Upper lobe of left lung (tissue), 6 donors: ENCODE measurements at regions not wholly inside any gene's neighbourhood (a gene's known extent, or its start where the extent isn't known, plus 50 kb on each side); places are given as distances from the start of the nearest gene placed in this dataset.

Experiments used
- ATAC-seq, 2 donors: fragments of 200-7000 bp; cut with Tn5 transposase; one replicate each; pipeline ENCODE4 v1.9.1; 2022; ENCODE audit warnings: mild to moderate bottlenecking in 2 of 2, moderate library complexity in 2 of 2; ENCODE audit not compliant: low FRiP score in 2 of 2
- DNase-seq, 2 donors: peaks; one replicate each; pipeline ENCODE4 v3.0.0-alpha.2; 2019 to 2020
- H3K27ac ChIP-seq, 4 donors: fragments of 200-600 bp; sonication (generic); one replicate each; pipeline ENCODE4 v1.5.1; 2016 to 2019
- H3K27me3 ChIP-seq, 4 donors: fragments of 200-600 bp; sonication (generic); one replicate each; pipeline ENCODE4 v1.5.1; 2017 to 2019
- H3K36me3 ChIP-seq, 4 donors: fragments of 200-600 bp; sonication (generic); one replicate each; pipeline ENCODE4 v1.5.1; 2016 to 2019
- H3K4me1 ChIP-seq, 4 donors: fragments of 200-600 bp; sonication (generic); one replicate each; pipeline ENCODE4 v1.5.1; 2018 to 2019
- H3K4me3 ChIP-seq, 4 donors: fragments of 200-600 bp; sonication (generic); one replicate each; pipeline ENCODE4 v1.5.1; 2017 to 2019; ENCODE audit warnings: mild to moderate bottlenecking in 2 of 4, moderate library complexity in 1 of 4
- H3K9me3 ChIP-seq, 4 donors: fragments of 200-600 bp; sonication (generic); one replicate each; pipeline ENCODE4 v1.5.1; 2018 to 2019
- EP300 ChIP-seq, 4 donors: sonication (generic); formaldehyde crosslinking; IDR thresholded peaks; one replicate each; pipeline ENCODE4 v1.5.1; 2017; ENCODE audit warnings: antibody characterized with exemption in 4 of 4, control low read depth in 2 of 4
- POLR2A ChIP-seq, 4 donors: fragments of 450-650 bp; IDR thresholded peaks; one replicate each; pipeline ENCODE4 v1.5.1; 2016 to 2017; ENCODE audit warnings: antibody characterized with exemption in 4 of 4, mild to moderate bottlenecking in 2 of 4
- POLR2AphosphoS5 ChIP-seq, 2 donors: sonication (generic); formaldehyde crosslinking; IDR thresholded peaks; one replicate each; pipeline ENCODE4 v1.5.1; 2017; ENCODE audit warnings: antibody characterized with exemption in 2 of 2
- WGBS, 2 donors: methylation state at CpG; one replicate each; pipeline ENCODE4 v1.1.5; 2017 to 2018; 5-methylcytosine and 5-hydroxymethylcytosine counted together
- TF ChIP-seq, protein P1 (sequence below), 6 experiments: fragments of 450-650 bp in 4 of 6; fragments of 200-600 bp in 2 of 6; sonication (generic) in 2 of 6; IDR thresholded peaks; one replicate each; pipeline ENCODE4 v1.5.1; 2016 to 2019; ENCODE audit warnings: antibody characterized with exemption in 6 of 6
- donor health status: DM: no; HTN: no; CAD: no; lungs with moderate emphysema.
- donor health status: DM: no; HTN: yes; CAD: no; lungs with severe emphysema.

DNA sequence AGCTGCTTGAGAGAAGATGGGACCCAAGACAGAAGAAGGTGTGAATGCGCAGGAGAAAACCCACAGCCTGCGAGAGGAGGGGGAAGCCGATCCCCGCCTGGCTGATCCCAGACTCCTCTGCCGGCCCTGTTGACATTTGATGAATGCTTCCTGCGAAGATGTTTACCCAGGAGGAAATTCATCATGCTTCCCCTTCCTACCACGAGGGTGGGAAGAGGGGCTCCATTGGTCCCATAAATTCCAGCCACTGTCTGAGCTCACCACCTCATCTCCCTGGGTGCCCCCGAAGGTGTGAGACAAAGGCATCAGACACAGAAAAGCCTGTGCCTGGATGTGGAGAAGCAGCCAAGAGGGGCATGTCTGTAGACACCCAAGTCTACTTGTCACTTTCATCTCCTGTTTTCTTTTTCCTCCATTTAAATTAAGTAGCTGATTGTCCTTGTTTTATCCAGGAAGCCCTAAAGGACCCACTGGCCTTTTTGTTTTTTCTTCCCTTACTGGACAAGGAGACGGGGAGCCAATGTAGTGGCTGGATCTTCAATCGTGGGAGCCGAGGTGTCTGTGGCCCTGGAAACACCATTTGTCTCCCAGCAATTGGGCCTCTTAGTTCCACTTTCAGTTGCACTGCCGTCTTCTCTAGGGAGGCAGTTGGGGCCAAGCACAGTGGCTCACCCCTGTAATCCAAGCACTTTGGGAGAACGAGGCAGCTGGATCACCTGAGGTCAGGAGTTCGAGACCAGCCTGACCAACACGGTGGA is 95.3 kb upstream of the HES1 start:
- TF ChIP-seq POLR2AphosphoS5 (IDR thresholded peaks at IDR 0.05) (peak; percentile 35 to 64), POLR2A (IDR thresholded peaks at IDR 0.05) (no peak), EP300 (IDR thresholded peaks at IDR 0.05) (peak in 2 of 4 donors; percentile 4 to 72)
- Histone ChIP-seq H3K27ac (peak overlapping the region; percentile 21 to 55 (median 32)), H3K4me3 (no peak overlapping the region), H3K36me3 (no peaks in the 10 kb centered on the region), H3K27me3 (no peaks in the 10 kb centered on the region), H3K9me3 (no peaks in the 10 kb centered on the region), H3K4me1 (no peaks in the 10 kb centered on the region)
- no peak for DNase-seq
- WGBS, 2 donors = 58 to 59% methylated on average over 14 to 15 of the region's 15 CpGs
- no peak for ATAC-seq

DNA sequence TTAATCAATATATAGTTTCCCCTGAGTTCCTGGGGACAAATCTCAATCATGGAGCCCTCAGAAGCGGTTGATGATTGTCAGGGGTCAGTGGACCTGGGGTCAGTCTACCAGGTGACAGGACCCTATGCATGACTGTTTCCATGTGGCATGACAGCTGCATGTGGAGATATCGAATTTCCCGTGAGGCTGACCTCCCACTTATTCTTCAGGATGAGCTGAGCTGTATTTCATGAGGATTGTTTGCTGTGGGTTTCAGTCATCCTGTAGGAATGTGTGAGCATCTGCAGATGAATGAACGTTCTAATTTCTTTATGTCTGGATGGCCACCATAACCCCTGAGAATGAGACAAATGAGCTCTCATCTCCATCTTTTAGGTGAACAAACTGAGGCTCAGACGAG is 93.0 kb upstream of the HES1 start:
- no peaks in the 10 kb centered on the region for H3K9me3 ChIP-seq
- ATAC-seq (no peak), DNase-seq (no peak)
- no peaks in the 10 kb centered on the region for H3K36me3 ChIP-seq
- WGBS, 2 donors = 88 to 90% methylated on average over 5 of the region's 5 CpGs
- no peak overlapping the region for H3K27ac ChIP-seq
- H3K4me1 ChIP-seq = peaks cover 5 to 13% (median 11%) of the 10 kb centered on the region in 4 donors
- H3K4me3 ChIP-seq = no peak overlapping the region
- TF ChIP-seq EP300 (IDR thresholded peaks at IDR 0.05) = no peak
- TF ChIP-seq POLR2A (IDR thresholded peaks at IDR 0.05) = no peak
- TF ChIP-seq, protein P1, sequence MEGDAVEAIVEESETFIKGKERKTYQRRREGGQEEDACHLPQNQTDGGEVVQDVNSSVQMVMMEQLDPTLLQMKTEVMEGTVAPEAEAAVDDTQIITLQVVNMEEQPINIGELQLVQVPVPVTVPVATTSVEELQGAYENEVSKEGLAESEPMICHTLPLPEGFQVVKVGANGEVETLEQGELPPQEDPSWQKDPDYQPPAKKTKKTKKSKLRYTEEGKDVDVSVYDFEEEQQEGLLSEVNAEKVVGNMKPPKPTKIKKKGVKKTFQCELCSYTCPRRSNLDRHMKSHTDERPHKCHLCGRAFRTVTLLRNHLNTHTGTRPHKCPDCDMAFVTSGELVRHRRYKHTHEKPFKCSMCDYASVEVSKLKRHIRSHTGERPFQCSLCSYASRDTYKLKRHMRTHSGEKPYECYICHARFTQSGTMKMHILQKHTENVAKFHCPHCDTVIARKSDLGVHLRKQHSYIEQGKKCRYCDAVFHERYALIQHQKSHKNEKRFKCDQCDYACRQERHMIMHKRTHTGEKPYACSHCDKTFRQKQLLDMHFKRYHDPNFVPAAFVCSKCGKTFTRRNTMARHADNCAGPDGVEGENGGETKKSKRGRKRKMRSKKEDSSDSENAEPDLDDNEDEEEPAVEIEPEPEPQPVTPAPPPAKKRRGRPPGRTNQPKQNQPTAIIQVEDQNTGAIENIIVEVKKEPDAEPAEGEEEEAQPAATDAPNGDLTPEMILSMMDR (IDR thresholded peaks at IDR 0.05) = no peak
- no peaks in the 10 kb centered on the region for H3K27me3 ChIP-seq

DNA sequence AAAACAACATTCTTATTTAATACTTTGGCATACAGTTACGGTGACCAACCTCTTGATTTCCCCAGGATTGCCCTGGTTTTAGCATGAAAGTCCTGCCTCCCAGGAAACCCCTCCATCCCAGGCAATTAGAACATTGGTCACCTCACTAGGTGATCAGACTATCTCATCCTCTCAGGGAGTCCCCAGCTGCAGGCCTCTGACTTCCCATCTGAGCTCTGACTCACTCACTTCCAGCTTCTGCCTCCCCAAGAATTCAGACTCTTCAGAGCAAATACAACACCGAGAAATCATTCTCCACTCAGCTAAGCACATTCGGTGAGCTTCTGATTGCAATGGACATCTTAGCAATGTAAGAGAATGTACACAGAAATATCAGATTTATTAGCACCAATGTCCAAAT is 92.4 kb upstream of the HES1 start:
- WGBS, 2 donors = 92 to 93% methylated on average over 3 of the region's 3 CpGs

DNA sequence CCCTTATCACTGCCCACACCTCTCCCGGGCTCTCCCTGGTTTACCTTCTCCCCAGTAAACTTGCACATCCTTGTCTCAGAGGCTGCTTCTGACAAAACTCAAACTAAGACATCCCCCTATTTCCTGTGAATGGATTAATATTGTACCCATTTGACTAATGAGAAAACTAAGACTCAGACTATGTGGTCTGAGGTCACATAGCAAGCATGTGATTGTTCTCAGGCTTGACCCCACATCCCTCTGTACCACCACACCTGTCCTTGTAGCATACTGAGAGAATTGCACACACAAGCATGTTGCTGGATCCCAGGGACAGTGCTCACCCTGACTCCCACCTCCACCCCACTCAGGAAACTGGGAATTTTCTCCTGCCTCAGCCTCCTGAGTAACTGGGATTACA is 90.7 kb upstream of the HES1 start:
- no peak for ATAC-seq
- Histone ChIP-seq H3K27me3 (no peaks in the 10 kb centered on the region), H3K36me3 (no peaks in the 10 kb centered on the region), H3K9me3 (no peaks in the 10 kb centered on the region), H3K4me3 (no peak overlapping the region), H3K4me1 (peaks cover 5 to 13% (median 11%) of the 10 kb centered on the region in 4 donors), H3K27ac (no peak overlapping the region)
- no peak for DNase-seq
- 95 to 100% methylated on average over 1 of the region's 1 CpG for WGBS, 2 donors
- TF ChIP-seq POLR2AphosphoS5 (IDR thresholded peaks at IDR 0.05) (no peak), EP300 (IDR thresholded peaks at IDR 0.05) (no peak), POLR2A (IDR thresholded peaks at IDR 0.05) (no peak)
- TF ChIP-seq, protein P1 (IDR thresholded peaks at IDR 0.05) = no peak

More for the DNA sequence above, 92.4 kb upstream of the HES1 start:
- Histone ChIP-seq H3K4me3 (no peak overlapping the region), H3K27me3 (no peaks in the 10 kb centered on the region), H3K9me3 (no peaks in the 10 kb centered on the region), H3K27ac (no peak overlapping the region), H3K36me3 (no peaks in the 10 kb centered on the region), H3K4me1 (peaks cover 5 to 13% (median 11%) of the 10 kb centered on the region in 4 donors)
- ATAC-seq = no peak
- DNase-seq = no peak
- TF ChIP-seq POLR2AphosphoS5 (IDR thresholded peaks at IDR 0.05) (no peak), EP300 (IDR thresholded peaks at IDR 0.05) (no peak)

DNA sequence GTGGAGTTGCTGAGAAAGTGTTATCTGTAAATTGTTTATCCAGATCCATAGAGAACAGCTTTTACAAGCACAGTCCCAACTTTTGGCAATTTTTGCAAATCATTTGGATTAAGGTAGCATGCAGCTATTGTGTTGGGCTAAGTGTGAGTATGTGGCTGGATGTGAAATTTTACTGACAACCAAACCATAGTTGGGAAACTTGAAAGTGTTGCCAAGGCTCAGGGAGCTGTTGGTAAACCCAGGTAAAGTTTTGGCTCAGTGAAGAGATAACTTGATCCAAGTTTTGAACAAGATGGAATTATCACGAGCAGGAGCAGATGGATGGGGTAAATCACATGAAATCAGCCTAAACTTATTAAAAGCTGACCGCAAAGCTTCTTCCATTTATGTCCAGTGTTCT is 90.0 kb upstream of the HES1 start:
- TF ChIP-seq, protein P1 (IDR thresholded peaks at IDR 0.05) = no peak
- TF ChIP-seq POLR2A (IDR thresholded peaks at IDR 0.05) (no peak), EP300 (IDR thresholded peaks at IDR 0.05) (no peak), POLR2AphosphoS5 (IDR thresholded peaks at IDR 0.05) (no peak)
- 90 to 100% methylated on average over 2 of the region's 2 CpGs for WGBS, 2 donors
- H3K4me3 ChIP-seq = no peak overlapping the region
- DNase-seq (no peak), ATAC-seq (no peak)
- peaks cover under 1 to 5% (median 3%) of the 10 kb centered on the region in 4 donors for H3K9me3 ChIP-seq
- no peaks in the 10 kb centered on the region for H3K36me3 ChIP-seq
- H3K4me1 ChIP-seq = peaks cover 5 to 13% (median 11%) of the 10 kb centered on the region in 4 donors
- no peaks in the 10 kb centered on the region for H3K27me3 ChIP-seq
- no peak overlapping the region for H3K27ac ChIP-seq

DNA sequence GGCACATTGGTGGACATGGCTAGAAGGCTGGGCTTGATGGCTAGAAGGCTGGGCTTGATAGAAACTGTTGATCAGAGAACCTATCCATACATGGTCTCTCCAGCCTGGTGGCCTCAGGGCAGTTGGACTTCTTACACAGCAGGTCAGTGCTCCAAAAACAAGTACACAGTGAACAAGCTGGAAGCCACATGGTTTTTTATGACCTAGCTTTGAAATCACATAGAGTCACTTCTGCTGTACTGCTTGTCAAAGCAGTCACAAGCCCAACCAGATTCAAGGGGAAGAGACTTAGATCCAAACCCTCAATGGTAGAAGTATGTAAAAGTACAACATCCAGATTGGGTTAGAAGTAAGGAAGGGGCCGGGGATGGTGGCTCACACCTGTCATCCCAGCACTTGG is 89.4 kb upstream of the HES1 start:
- ATAC-seq (no peak), DNase-seq (no peak)
- Histone ChIP-seq H3K36me3 (no peaks in the 10 kb centered on the region), H3K4me3 (no peak overlapping the region), H3K27me3 (no peaks in the 10 kb centered on the region), H3K27ac (peak overlapping the region in 1 of 4 donors; percentile 22), H3K9me3 (peaks cover 3 to 11% (median 4%) of the 10 kb centered on the region in 4 donors), H3K4me1 (peaks cover 5 to 13% (median 11%) of the 10 kb centered on the region in 4 donors)
- TF ChIP-seq, protein P1 (IDR thresholded peaks at IDR 0.05) = no peak
- TF ChIP-seq POLR2A (IDR thresholded peaks at IDR 0.05) = no peak
- 67 to 100% methylated on average over 1 of the region's 1 CpG for WGBS, 2 donors
